ENCODE measurements at regions not wholly inside any gene's neighbourhood (a gene's known extent, or its start where the extent isn't known, plus 50 kb on each side); places are given as distances from the start of the nearest gene placed in this dataset.

DNA sequence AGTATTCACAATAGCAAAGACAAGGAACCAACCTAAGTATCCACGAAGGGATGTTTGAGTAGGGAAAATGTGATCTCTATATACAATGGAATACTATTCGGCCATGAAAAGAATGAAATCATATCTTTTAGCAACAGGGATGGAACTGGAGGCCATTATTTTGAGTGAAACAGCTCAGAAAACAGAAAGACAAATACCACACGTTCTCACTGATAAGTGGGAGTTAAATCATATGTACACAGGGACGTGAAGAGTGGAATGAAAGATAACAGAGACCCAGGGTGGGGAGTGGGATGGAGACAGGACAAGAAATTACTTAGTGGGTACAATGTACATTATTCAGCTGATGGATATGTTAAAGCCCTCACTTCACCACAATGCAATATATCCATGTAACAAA, 1012.7 kb downstream of the TBC1D22A start:
- Histone ChIP-seq H4K5ac (ENCODE audit: low read depth, low read length) (no peak overlapping the region), H3K18ac (ENCODE audit: low read depth, low read length) (no peak overlapping the region), H3K9me1 (ENCODE audit: insufficient read depth, low read length) (no peaks in the 10 kb centered on the region), H4K8ac (ENCODE audit: low read depth in 2 of 2, low read length in 2 of 2) (no peak overlapping the region), H2AFZ (replicated peaks; ENCODE audit: low read length, poor library complexity) (no peak overlapping the region), H3K4ac (ENCODE audit: low read depth, low read length) (no peak overlapping the region), H2AK5ac (ENCODE audit: low read depth, low read length) (no peak overlapping the region), H3K9ac (ENCODE audit: low read depth, low read length) (no peak overlapping the region), H2AK9ac (replicated peaks; ENCODE audit: low read depth, low read length, poor library complexity) (no peak overlapping the region), H2BK120ac (ENCODE audit: low read depth, low read length) (no peak overlapping the region), H3K36me3 (ENCODE audit: control insufficient read depth, insufficient read depth, low read length) (no peaks in the 10 kb centered on the region), H3K27me3 (ENCODE audit: control insufficient read depth, insufficient read depth, low read length) (no peaks in the 10 kb centered on the region), H3K4me1 (ENCODE audit: control insufficient read depth, insufficient read depth, low read length) (no peaks in the 10 kb centered on the region), H4K91ac (ENCODE audit: insufficient read depth, low read depth, low read length) (no peak overlapping the region), H3K4me2 (ENCODE audit: low read depth, low read length) (no peak overlapping the region), H3K4me3 (ENCODE audit: insufficient read depth, low read depth, low read length) (no peak overlapping the region), H2BK15ac (ENCODE audit: low read depth, low read length) (no peak overlapping the region), H4K20me1 (ENCODE audit: insufficient read depth, low read length) (no peaks in the 10 kb centered on the region), H3K27ac (ENCODE audit: insufficient read depth, low read length) (no peak overlapping the region), H3K23ac (ENCODE audit: low read depth, low read length) (no peak overlapping the region), H3K56ac (ENCODE audit: extremely low read depth, insufficient read depth, low read length) (no peak overlapping the region), H3K79me1 (ENCODE audit: low read depth in 1 of 2, low read length in 2 of 2) (no peaks in the 10 kb centered on the region), H3K9me3 (ENCODE audit: control insufficient read depth, insufficient read depth, low read length) (peaks cover 22% of the 10 kb centered on the region), H2BK20ac (ENCODE audit: low read depth, low read length) (no peak overlapping the region), H3K14ac (replicated peaks; ENCODE audit: low read depth, low read length) (no peak overlapping the region), H2BK5ac (ENCODE audit: low read depth, low read length, poor library complexity, severe bottlenecking) (no peak overlapping the region)
- ChIA-PET CTCF (no interaction called here), POLR2A (ENCODE audit: unreplicated experiment) (no interaction called here)
- dilution Hi-C loops (cut with HindIII; ENCODE audit: low sequenced_read_pairs, unreplicated experiment) (no loop called here), in situ Hi-C loops (cut with MboI; ENCODE audit: low sequenced_read_pairs) (no loop called here), intact Hi-C loops (cut with micrococcal nuclease) (no loop called here)
- ATAC-seq (ENCODE audit: low read depth) (no peak), DNase-seq (no peak)
- no TSS peak for BruUV-seq (replicated peaks)
- WGBS, 2 experiments (ENCODE audit: extremely low coverage in 2 of 2, insufficient read length in 1 of 2): no CpG with 5 or more reads among the region's 4 CpGs
- TF ChIP-seq MXI1 (IDR thresholded peaks at IDR 0.05; ENCODE audit: borderline replicate concordance, low read depth, low read length): no peak
- no peak for TF ChIP-seq MAFK (IDR thresholded peaks at IDR 0.05; ENCODE audit: low read depth, low read length)

Measured in IMR-90 (cell line).